ENCODE measurements at regions not wholly inside any gene's neighbourhood (a gene's known extent, or its start where the extent isn't known, plus 50 kb on each side); places are given as distances from the start of the nearest gene placed in this dataset.

- TF ChIP-seq, protein P1, sequence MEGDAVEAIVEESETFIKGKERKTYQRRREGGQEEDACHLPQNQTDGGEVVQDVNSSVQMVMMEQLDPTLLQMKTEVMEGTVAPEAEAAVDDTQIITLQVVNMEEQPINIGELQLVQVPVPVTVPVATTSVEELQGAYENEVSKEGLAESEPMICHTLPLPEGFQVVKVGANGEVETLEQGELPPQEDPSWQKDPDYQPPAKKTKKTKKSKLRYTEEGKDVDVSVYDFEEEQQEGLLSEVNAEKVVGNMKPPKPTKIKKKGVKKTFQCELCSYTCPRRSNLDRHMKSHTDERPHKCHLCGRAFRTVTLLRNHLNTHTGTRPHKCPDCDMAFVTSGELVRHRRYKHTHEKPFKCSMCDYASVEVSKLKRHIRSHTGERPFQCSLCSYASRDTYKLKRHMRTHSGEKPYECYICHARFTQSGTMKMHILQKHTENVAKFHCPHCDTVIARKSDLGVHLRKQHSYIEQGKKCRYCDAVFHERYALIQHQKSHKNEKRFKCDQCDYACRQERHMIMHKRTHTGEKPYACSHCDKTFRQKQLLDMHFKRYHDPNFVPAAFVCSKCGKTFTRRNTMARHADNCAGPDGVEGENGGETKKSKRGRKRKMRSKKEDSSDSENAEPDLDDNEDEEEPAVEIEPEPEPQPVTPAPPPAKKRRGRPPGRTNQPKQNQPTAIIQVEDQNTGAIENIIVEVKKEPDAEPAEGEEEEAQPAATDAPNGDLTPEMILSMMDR (IDR thresholded peaks at IDR 0.05), result no peak
- no peak for TF ChIP-seq POLR2A (IDR thresholded peaks at IDR 0.05)
Observed at GRCh38 chr5:91849069-91849468, 466.0 kb upstream of the ARRDC3 start.
